ENCODE measurements at regions not wholly inside any gene's neighbourhood (a gene's known extent, or its start where the extent isn't known, plus 50 kb on each side); places are given as distances from the start of the nearest gene placed in this dataset.

DNA sequence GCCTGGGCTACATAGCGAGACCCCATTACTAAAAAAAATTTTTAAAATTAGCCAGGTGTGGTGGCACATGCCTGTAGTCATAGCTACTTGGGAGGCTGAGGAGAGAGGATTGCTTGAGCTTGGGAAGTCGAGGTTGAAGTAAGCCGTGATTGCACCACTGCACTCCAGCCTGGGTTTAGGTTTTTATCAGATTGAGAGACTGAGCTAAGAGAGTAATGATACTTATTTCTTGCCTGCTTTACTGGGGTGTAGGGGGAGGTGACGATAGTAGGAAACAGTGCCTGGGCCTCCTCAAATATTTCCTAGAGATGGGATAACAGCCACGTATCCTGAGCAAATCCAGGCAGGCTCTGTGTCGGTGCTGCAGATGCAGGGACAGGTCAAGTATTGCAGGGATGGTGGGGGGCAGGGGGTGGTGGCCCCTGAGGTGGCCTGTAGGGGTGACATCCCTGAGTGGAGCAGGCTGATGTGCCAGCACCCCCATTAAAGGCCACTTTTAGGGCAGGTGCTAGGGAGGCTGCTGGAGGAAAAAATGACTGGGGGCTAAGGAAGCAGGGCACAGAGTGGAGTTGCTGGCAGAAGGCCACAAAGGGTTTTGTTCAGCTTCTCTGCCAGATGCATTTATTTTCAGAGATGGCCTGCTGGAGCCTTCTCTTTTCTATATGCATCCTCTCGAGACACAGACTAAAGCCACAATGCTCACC, 130.5 kb downstream of the RHOU start:
- in situ Hi-C loops (cut with HindIII; ENCODE audit: low pct_unique_long_range_greater_than_20kb, low sequenced_read_pairs): no loop called here
- CTCF ChIA-PET: no interaction called here

DNA sequence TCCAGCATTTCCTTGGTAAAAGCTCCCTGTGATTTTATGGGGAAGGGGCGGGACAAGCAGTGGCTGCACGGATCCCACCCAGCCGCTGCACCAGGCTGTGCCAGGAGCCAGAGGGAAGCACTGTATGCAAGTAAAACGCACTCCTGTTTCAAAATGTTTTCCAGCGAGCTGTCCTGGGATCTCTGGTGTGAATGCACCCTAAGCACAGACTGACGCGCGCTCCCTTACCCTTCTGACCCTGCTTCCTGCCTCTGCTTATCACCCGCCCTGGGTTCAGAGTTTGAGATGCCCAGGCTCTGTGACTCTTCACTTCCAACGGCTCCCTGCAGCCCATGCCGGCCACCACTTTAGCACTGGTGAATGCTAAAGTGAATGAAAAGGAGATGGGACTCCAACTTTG, 131.2 kb downstream of the RHOU start:
- Histone ChIP-seq H3K36me3 (ENCODE audit: control insufficient read depth, insufficient read depth, low read length) (no peaks in the 10 kb centered on the region), H3K27me3 (ENCODE audit: control insufficient read depth, insufficient read depth, low read length) (no peaks in the 10 kb centered on the region), H3K4me3 (ENCODE audit: low read depth in 2 of 2, low read length in 2 of 2) (no peak overlapping the region), H3K27ac (ENCODE audit: low read length) (peak overlapping the region; percentile 80), H3K9me3 (ENCODE audit: control insufficient read depth, insufficient read depth, low read depth, low read length) (no peaks in the 10 kb centered on the region), H3K4me1 (ENCODE audit: control insufficient read depth, insufficient read depth, low read length) (peaks cover 59% of the 10 kb centered on the region)
- TF ChIP-seq, protein P1, sequence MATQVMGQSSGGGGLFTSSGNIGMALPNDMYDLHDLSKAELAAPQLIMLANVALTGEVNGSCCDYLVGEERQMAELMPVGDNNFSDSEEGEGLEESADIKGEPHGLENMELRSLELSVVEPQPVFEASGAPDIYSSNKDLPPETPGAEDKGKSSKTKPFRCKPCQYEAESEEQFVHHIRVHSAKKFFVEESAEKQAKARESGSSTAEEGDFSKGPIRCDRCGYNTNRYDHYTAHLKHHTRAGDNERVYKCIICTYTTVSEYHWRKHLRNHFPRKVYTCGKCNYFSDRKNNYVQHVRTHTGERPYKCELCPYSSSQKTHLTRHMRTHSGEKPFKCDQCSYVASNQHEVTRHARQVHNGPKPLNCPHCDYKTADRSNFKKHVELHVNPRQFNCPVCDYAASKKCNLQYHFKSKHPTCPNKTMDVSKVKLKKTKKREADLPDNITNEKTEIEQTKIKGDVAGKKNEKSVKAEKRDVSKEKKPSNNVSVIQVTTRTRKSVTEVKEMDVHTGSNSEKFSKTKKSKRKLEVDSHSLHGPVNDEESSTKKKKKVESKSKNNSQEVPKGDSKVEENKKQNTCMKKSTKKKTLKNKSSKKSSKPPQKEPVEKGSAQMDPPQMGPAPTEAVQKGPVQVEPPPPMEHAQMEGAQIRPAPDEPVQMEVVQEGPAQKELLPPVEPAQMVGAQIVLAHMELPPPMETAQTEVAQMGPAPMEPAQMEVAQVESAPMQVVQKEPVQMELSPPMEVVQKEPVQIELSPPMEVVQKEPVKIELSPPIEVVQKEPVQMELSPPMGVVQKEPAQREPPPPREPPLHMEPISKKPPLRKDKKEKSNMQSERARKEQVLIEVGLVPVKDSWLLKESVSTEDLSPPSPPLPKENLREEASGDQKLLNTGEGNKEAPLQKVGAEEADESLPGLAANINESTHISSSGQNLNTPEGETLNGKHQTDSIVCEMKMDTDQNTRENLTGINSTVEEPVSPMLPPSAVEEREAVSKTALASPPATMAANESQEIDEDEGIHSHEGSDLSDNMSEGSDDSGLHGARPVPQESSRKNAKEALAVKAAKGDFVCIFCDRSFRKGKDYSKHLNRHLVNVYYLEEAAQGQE (IDR thresholded peaks at IDR 0.05; ENCODE audit: insufficient read depth in 1 of 2, low read depth in 2 of 2, low read length in 1 of 2): no peak
- TF ChIP-seq SIN3A (IDR thresholded peaks at IDR 0.05; ENCODE audit: borderline replicate concordance, insufficient read depth, low read depth, low read length) (no peak), TCF7L2 (IDR thresholded peaks at IDR 0.05; ENCODE audit: low read depth, low read length) (no peak), POLR2AphosphoS5 (IDR thresholded peaks at IDR 0.05; ENCODE audit: low read depth, low read length) (no peak)
- TF ChIP-seq, protein P2, sequence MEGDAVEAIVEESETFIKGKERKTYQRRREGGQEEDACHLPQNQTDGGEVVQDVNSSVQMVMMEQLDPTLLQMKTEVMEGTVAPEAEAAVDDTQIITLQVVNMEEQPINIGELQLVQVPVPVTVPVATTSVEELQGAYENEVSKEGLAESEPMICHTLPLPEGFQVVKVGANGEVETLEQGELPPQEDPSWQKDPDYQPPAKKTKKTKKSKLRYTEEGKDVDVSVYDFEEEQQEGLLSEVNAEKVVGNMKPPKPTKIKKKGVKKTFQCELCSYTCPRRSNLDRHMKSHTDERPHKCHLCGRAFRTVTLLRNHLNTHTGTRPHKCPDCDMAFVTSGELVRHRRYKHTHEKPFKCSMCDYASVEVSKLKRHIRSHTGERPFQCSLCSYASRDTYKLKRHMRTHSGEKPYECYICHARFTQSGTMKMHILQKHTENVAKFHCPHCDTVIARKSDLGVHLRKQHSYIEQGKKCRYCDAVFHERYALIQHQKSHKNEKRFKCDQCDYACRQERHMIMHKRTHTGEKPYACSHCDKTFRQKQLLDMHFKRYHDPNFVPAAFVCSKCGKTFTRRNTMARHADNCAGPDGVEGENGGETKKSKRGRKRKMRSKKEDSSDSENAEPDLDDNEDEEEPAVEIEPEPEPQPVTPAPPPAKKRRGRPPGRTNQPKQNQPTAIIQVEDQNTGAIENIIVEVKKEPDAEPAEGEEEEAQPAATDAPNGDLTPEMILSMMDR (IDR thresholded peaks at IDR 0.05): no peak
- ChIA-PET POLR2A (no interaction called here), CTCF (no interaction called here)
- intact Hi-C loops (cut with micrococcal nuclease; ENCODE audit: unreplicated experiment): no loop called here
- peak; percentile 68 for ATAC-seq
- BruUV-seq (replicated peaks): no TSS peak
- no peak for DNase-seq (ENCODE audit: low read depth, low spot score)
- in situ Hi-C loops (cut with HindIII; ENCODE audit: low pct_unique_long_range_greater_than_20kb, low sequenced_read_pairs): no loop called here

More for the DNA sequence above, 130.5 kb downstream of the RHOU start:
- BruUV-seq (replicated peaks): no TSS peak
- intact Hi-C loops (cut with micrococcal nuclease; ENCODE audit: unreplicated experiment): no loop called here
- no peaks in the 10 kb centered on the region for H3K9me3 ChIP-seq (ENCODE audit: control insufficient read depth, insufficient read depth, low read depth, low read length)
- TF ChIP-seq, protein P1 (IDR thresholded peaks at IDR 0.05; ENCODE audit: insufficient read depth in 1 of 2, low read depth in 2 of 2, low read length in 1 of 2): no peak
- TF ChIP-seq SIN3A (IDR thresholded peaks at IDR 0.05; ENCODE audit: borderline replicate concordance, insufficient read depth, low read depth, low read length): no peak
- TF ChIP-seq TCF7L2 (IDR thresholded peaks at IDR 0.05; ENCODE audit: low read depth, low read length): no peak
- TF ChIP-seq, protein P2 (IDR thresholded peaks at IDR 0.05): no peak
- no peak for TF ChIP-seq POLR2AphosphoS5 (IDR thresholded peaks at IDR 0.05; ENCODE audit: low read depth, low read length)
- H3K27me3 ChIP-seq (ENCODE audit: control insufficient read depth, insufficient read depth, low read length): no peaks in the 10 kb centered on the region
- no peak overlapping the region for H3K4me3 ChIP-seq (ENCODE audit: low read depth in 2 of 2, low read length in 2 of 2)
- ATAC-seq (no peak), DNase-seq (ENCODE audit: low read depth, low spot score) (no peak)
- no peaks in the 10 kb centered on the region for H3K36me3 ChIP-seq (ENCODE audit: control insufficient read depth, insufficient read depth, low read length)
- peak overlapping the region; percentile 80; the same call in 1 of the 2 replicates for H3K27ac ChIP-seq (ENCODE audit: low read length)
- peaks cover 65% of the 10 kb centered on the region for H3K4me1 ChIP-seq (ENCODE audit: control insufficient read depth, insufficient read depth, low read length)
- POLR2A ChIA-PET: no interaction called here

All from Panc1 (cell line).